Large intestine (tissue), 3 donors: ENCODE measurements at regions not wholly inside any gene's neighbourhood (a gene's known extent, or its start where the extent isn't known, plus 50 kb on each side); places are given as distances from the start of the nearest gene placed in this dataset.
"Not testable (repeated sequence)": the region's sequence is repeated elsewhere in the genome, so short reads cannot be mapped to it uniquely, and the experiment has no call there.

ENCODE experiments used
- DNase-seq, 2 donors: peaks; one replicate each; pipeline versions ENCODE4 v3.0.0 to v3.0.0-alpha.2; 2013
- H3K27ac ChIP-seq: one replicate; pipeline ENCODE4 v1.5.1; 2013; ENCODE audit warnings: low read length
- H3K27me3 ChIP-seq: 2 replicates; pipeline ENCODE4 v1.6.1; 2013; ENCODE audit warnings: low read length; ENCODE audit not compliant: control insufficient read depth, insufficient read depth
- H3K36me3 ChIP-seq: 2 replicates; pipeline ENCODE4 v1.6.1; 2013; ENCODE audit warnings: low read length; ENCODE audit not compliant: control insufficient read depth, insufficient read depth
- H3K4me1 ChIP-seq: one replicate; pipeline ENCODE4 v1.6.1; 2013; ENCODE audit warnings: low read length; ENCODE audit not compliant: control insufficient read depth, insufficient read depth
- H3K4me3 ChIP-seq: one replicate; pipeline ENCODE4 v1.5.1; 2013; ENCODE audit warnings: low read length
- H3K9me3 ChIP-seq: one replicate; pipeline ENCODE4 v1.6.1; 2013; ENCODE audit warnings: mild to moderate bottlenecking, low read depth, low read length, moderate library complexity; ENCODE audit not compliant: control insufficient read depth
- WGBS: methylation state at CpG from one replicate; pipeline ENCODE4 v1.1.5; 2013; ENCODE audit warnings: low lambda C conversion rate; ENCODE audit not compliant: insufficient coverage; 5-methylcytosine and 5-hydroxymethylcytosine counted together

DNA sequence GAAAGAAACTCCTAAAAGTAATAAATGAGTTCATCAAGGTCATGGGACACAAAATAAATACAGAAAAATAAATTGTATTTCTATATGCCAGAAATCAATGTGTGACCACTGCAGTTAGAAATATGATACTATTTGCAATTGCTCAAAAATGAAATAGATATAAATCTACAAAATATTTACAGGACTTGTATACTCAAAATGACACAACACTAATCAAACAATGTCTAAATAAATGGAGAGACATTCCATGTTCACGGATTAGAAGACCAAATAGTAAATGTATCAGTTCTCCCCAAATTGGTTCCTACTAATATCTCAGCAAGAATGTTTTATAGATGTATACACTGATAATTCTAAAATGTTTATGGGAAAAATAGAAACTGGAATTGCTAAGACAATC, 345.3 kb downstream of the NR2F1-AS1 start:
- DNase-seq, result no peak
- Histone ChIP-seq H3K27ac (no peak overlapping the region), H3K4me3 (no peak overlapping the region), H3K4me1 (no peaks in the 10 kb centered on the region), H3K36me3 (no peaks in the 10 kb centered on the region), H3K27me3 (no peaks in the 10 kb centered on the region), H3K9me3 (no peaks in the 10 kb centered on the region)
- WGBS, result no CpG with 5 or more reads among the region's 1 CpG

DNA sequence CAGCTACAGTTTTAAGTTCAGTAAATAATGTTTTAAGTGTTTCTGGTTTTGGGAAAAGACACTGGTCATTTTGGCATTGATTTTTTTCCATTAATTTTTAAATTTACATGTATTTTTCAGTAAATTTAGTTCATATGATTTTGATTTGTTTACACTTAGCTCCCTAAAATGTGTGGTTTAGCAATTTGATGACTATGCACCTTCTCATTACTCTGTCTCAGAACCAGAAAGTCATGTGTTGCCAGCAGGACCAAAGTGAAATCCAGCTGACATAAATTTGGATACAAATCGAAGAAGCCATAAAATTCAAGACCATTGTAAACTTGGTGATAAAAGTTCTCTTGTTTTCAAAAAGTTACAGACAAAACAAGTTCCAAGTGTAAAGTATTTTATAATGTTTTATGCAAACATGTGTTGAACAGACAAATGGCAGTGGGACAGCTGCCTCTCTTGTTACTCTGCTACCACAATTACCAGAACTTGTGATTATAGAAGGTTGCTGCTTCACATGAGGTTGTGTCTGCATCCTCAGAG, 354.8 kb downstream of the NR2F1-AS1 start:
- H3K27ac ChIP-seq, result no peak overlapping the region
- H3K9me3 ChIP-seq, result no peaks in the 10 kb centered on the region
- no peak overlapping the region for H3K4me3 ChIP-seq
- WGBS, result 100% methylated on average over 1 of the region's 1 CpG
- H3K4me1 ChIP-seq, result no peaks in the 10 kb centered on the region
- no peak for DNase-seq
- H3K36me3 ChIP-seq, result no peaks in the 10 kb centered on the region
- H3K27me3 ChIP-seq, result no peaks in the 10 kb centered on the region

DNA sequence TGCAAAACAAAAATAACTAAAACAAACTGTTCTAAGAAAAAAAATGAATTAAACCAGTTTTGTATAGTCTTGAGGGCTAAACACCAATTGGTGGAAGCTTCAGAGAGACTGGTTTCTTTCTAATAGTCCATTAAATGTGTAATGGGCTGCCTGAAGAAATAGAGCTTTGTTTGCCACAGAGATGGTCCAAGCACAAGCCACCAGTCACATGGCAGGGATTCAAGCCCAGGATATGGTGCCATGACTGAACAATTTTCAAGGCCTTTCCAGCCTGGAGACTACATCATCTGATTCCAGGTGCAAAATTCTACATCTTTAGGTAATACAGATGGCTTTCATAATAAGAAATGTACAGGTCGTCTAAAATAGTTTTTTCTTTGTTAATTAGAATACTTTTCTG, 355.3 kb downstream of the NR2F1-AS1 start:
- WGBS, result no CpG with 5 or more reads among the region's 1 CpG
- no peak overlapping the region for H3K4me3 ChIP-seq
- no peaks in the 10 kb centered on the region for H3K9me3 ChIP-seq
- no peaks in the 10 kb centered on the region for H3K27me3 ChIP-seq
- DNase-seq, result no peak
- H3K27ac ChIP-seq, result no peak overlapping the region
- no peaks in the 10 kb centered on the region for H3K4me1 ChIP-seq
- no peaks in the 10 kb centered on the region for H3K36me3 ChIP-seq

DNA sequence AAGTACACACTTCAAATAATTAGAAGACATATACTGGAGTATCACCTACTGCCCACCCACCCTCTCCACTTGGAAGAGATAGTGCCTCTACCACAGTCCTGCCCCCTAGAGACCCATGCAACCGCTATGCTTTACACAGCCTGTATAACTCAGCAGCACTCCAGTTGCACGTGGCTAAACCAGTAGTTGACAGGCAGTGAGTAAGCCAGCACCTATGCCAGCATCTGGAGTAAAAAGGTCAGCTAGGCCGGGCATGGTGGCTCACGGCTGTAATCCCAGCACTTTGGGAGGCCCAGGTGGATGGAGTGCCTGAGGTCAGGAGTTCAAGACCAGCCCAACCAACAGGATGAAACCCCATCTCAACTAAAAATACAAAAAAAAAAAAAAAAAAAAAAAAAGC, 356.4 kb downstream of the NR2F1-AS1 start:
- H3K4me3 ChIP-seq, result no peak overlapping the region
- no peaks in the 10 kb centered on the region for H3K27me3 ChIP-seq
- no peak for DNase-seq
- no peaks in the 10 kb centered on the region for H3K36me3 ChIP-seq
- no peaks in the 10 kb centered on the region for H3K4me1 ChIP-seq
- H3K27ac ChIP-seq, result no peak overlapping the region
- no peaks in the 10 kb centered on the region for H3K9me3 ChIP-seq
- WGBS, result no CpG with 5 or more reads among the region's 4 CpGs

DNA sequence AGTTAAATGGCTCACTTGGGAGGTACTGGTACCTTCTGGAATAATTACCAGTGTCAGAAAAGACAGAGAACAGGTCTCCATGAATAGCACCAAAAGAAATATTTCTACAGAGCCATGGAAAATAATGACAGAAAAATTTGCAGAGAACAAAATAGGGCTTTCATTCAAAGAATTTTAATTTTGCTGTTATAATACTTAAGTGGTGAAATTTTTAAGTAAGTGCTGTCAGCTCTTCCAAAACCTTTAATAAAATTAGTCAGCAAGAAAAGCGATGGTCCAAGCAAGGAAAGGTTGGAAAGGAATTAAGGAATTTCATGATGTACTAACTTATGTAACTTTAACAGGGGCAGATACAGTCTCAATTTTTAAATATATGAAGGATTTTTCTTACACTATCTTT, 359.2 kb downstream of the NR2F1-AS1 start:
- Histone ChIP-seq H3K9me3 (no peaks in the 10 kb centered on the region), H3K4me1 (no peaks in the 10 kb centered on the region), H3K36me3 (no peaks in the 10 kb centered on the region), H3K27ac (no peak overlapping the region), H3K27me3 (no peaks in the 10 kb centered on the region), H3K4me3 (no peak overlapping the region)
- DNase-seq, result no peak
- 86% methylated on average over 1 of the region's 1 CpG for WGBS

- Histone ChIP-seq H3K36me3 (no peaks in the 10 kb centered on the region), H3K4me1 (no peaks in the 10 kb centered on the region), H3K27me3 (no peaks in the 10 kb centered on the region), H3K9me3 (no peaks in the 10 kb centered on the region), H3K27ac (no peak overlapping the region), H3K4me3 (no peak overlapping the region)
- WGBS, result no CpG with 5 or more reads among the region's 3 CpGs
- no peak for DNase-seq
Observed at GRCh38 chr5:93220431-93220830, 360.6 kb downstream of the NR2F1-AS1 start.

GRCh38 chr5:93219641-93220145, 361.3 kb downstream of the NR2F1-AS1 start:
- WGBS, result no CpG with 5 or more reads among the region's 2 CpGs
- DNase-seq, result no peak

DNA sequence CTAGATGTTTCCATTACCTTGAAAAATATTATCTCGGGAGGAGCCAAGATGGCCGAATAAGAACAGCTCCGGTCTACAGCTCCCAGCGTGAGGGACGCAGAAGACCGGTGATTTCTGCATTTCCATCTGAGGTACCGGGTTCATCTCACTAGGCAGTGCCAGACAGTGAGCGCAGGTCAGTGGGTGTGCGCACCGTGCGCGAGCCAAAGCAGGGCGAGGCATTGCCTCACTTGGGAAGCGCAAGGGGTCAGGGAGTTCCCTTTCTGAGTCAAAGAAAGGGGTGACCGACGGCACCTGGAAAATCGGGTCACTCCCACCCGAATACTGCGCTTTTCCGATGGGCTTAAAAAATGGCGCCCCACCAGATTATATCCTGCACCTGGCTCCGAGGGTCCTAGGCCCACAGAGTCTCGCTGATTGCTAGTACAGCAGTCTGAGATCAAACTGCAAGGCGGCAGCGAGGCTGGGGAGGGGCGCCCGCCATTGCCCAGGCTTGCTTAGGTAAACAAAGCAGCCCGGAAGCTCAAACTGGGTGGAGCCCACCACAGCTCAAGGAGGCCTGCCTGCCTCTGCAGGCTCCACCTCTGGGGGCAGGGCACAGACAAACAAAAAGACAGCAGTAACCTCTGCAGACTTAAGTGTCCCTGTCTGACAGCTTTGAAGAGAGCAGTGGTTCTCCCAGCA, 367.8 kb downstream of the NR2F1-AS1 start:
- H3K4me3 ChIP-seq, DNase-seq, H3K27me3 ChIP-seq, H3K4me1 ChIP-seq, H3K36me3 ChIP-seq, H3K9me3 ChIP-seq, H3K27ac ChIP-seq: not testable (repeated sequence)
- WGBS, result no CpG with 5 or more reads among the region's 28 CpGs

More at GRCh38 chr5:93219641-93220145, 361.3 kb downstream of the NR2F1-AS1 start:
- Histone ChIP-seq H3K4me3 (no peak overlapping the region), H3K27ac (no peak overlapping the region), H3K4me1 (no peaks in the 10 kb centered on the region), H3K9me3 (no peaks in the 10 kb centered on the region), H3K27me3 (no peaks in the 10 kb centered on the region), H3K36me3 (no peaks in the 10 kb centered on the region)

GRCh38 chr5:93209476-93209875, 371.5 kb downstream of the NR2F1-AS1 start:
- no peaks in the 10 kb centered on the region for H3K9me3 ChIP-seq
- WGBS, result 80% methylated on average over 1 of the region's 4 CpGs
- H3K36me3 ChIP-seq, result no peaks in the 10 kb centered on the region
- H3K4me3 ChIP-seq, result no peak overlapping the region
- H3K4me1 ChIP-seq, result no peaks in the 10 kb centered on the region
- H3K27ac ChIP-seq, result no peak overlapping the region
- no peak for DNase-seq
- H3K27me3 ChIP-seq, result no peaks in the 10 kb centered on the region

GRCh38 chr5:93208141-93208751, 372.8 kb downstream of the NR2F1-AS1 start:
- no peak for DNase-seq
- no peaks in the 10 kb centered on the region for H3K36me3 ChIP-seq
- H3K4me1 ChIP-seq, result no peaks in the 10 kb centered on the region
- no peaks in the 10 kb centered on the region for H3K9me3 ChIP-seq
- WGBS, result 80% methylated on average over 1 of the region's 2 CpGs
- H3K27me3 ChIP-seq, result no peaks in the 10 kb centered on the region
- no peak overlapping the region for H3K4me3 ChIP-seq
- H3K27ac ChIP-seq, result no peak overlapping the region
